T-helper 22 cell (primary cell): ENCODE measurements at regions not wholly inside any gene's neighbourhood (a gene's known extent, or its start where the extent isn't known, plus 50 kb on each side); places are given as distances from the start of the nearest gene placed in this dataset.
"Not testable (repeated sequence)": the region's sequence is repeated elsewhere in the genome, so short reads cannot be mapped to it uniquely, and the experiment has no call there.

ENCODE experiments used
- DNase-seq: peaks from one replicate; pipeline ENCODE4 v3.0.0-alpha.2; 2020; ENCODE audit warnings: low read depth

DNA sequence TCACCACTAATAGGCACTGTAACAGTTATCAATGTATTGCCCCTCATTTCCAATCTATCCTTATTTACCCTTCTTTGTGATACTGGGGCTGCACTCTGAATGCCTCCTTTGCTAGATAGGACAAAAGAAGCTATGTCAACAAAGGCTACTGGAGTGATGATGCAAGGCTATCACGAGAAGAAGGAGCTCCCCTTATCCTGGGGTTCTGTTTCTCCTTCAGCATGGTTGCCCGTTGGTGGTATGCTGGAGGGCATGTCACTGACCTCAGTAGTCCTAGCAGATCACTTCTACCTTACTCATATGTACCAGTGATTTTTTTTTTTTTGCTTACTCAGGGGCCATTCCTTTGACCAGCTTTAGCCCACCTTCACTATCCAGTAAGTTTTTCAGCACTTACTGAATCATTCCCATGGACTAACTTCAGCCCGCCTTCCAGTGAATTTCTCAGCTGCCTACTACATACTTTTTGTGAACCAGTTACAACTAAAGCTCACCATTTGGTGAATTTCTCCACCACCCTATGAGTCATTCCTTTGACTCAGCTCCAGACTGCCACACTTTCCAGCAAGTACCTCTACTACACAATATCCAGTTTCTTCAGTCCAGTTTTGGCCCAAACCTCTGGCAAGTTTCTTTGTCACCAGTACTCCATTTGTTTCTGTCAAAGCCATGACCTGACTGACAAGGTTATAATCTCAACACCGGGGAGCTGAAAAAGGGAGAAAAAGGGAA is 944.5 kb downstream of the KCNT2 start:
- no peak for DNase-seq

DNA sequence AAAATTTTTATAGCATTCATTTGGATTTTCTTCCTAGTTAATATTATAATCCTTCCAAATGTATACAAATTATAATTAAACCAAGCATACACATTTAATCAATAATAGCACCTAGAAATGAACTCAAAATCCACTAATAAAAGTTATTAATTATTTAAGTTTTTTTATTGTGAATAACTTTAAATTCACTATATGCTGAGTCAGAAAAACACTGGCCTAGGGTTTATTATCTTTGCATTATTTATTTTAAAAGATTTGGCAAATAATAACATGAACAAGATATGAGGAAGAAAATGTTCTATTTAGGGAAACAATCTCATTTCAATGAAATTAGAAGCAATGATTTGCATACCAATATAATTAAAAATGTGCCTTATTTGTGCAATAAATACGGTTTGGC is 951.5 kb downstream of the KCNT2 start:
- no peak for DNase-seq

DNA sequence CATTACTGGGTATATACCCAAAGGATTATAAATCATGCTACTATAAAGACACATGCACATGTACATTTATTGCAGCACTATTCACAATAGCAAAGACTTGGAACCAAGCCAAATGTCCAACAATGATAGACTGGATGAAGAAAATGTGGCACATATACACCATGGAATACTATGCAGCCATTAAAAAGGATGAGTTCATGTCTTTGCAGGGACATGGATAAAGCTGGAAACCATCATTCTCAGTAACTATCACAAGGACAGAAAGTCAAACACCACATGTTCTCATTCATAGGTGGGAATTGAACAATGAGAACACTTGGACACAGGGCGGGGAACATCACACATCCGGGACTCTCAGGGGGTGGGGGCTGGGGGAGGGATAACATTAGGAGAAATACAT is 959.4 kb downstream of the KCNT2 start:
- DNase-seq, result not testable (repeated sequence)

DNA sequence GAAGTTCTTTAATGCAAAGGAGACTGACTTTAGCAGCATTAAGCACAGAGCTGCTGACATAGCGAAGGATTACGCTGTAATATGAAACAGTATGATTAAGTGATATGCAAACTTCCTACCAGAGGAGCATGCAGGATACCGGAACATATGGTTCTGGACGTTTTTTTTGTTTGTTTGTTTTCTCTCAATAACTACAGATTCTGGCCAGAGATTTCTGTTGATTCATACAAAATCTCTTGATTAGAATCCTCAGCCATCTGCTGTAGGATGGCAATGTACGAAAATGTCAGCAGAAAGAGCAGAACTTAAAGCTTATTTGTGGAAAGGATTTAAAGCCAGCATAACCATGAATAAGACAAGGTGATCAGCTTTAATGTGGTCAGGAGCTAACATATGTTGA is 970.7 kb downstream of the KCNT2 start:
- no peak for DNase-seq

DNA sequence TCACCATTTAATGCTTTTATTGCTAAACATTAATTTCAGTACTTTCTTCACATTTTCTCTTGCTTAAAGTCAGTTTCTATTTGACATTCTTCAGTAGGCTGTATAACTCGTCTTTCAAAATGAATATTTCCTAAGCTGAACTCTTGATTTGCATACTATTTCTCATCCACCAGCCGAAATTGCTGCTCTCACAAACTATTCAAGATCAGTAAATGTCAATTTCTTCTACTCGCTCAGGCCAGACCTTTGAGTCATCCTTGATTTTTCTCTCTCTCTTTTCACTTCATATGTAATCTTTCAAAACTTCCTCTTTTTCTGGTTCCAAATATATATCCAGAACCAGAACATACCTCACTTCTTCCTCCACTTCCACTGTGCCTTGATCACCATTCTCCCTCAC is 990.0 kb downstream of the KCNT2 start:
- no peak for DNase-seq

DNA sequence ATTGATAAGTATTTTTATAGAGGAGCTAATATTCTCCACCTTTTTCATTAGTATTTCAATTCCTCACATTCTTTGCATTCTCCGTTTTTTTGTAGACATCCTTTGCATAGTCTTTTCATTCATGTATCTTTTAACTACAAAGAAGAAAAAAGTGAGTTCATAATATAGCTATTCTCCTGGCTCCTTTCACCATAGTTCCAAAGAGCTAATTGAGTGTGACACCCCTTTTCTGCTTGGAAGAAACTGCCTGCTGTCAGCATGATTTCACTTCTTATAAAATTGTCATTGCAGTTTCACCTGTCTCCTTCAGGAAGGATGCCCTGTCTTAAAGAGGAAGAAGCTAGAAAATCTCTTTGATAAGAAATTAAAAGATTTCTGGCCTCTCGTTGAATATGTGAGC is 991.1 kb downstream of the KCNT2 start:
- DNase-seq, result no peak

DNA sequence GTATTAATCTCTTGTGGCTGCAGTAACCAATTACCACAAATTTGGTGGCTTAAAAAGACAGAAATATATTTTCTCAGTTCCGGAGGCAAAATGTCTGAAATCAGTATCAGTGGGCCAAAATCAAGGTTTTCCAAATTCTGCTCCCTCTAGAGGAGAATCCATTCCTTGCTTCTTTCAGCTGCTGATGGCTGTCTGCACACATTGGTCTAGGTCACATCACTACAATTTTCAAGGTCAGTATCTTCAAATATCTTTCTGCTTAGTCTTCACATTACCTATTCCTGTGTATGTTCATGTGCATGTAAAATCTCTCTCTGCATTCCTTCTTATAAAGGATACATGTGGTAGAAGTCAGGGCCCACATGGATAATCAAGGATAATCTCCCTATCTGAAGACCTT is 999.4 kb downstream of the KCNT2 start:
- no peak for DNase-seq

DNA sequence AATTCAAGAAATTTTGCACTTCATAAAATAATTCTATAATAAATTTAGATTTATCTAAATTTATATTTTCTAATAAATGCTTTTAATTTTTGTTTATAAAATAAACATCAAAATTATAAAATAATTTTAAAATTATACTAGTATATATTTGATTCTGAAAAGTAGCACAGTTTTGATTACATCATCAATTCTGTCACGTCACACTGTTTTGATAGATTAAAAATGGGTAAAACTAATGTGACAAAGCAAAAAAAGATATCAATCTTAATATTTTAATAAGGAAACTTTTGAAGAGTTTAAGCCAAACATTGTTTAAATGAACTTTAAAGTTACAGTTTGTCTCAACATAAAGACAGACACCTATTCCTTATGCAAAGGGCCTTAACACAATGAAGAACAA is 1001.8 kb downstream of the KCNT2 start:
- no peak for DNase-seq

DNA sequence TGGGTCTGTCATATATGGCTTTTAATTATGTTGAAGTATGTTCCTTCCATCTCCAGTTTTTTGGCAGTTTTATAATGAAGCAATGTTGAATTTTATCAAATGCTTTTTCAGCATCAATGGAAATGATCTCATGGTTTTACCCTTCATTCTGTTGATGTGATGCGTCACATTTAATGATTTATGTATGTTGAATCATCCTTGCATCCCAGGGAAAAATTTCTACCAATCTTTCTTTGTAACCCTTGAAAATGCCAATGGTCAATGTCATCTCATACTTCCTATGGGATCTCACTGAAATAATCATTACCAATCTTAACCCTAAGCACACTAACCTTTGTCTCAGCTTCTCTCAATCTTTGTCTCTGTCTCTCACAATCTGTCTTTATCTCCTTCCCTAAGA is 1004.0 kb downstream of the KCNT2 start:
- DNase-seq, result no peak

DNA sequence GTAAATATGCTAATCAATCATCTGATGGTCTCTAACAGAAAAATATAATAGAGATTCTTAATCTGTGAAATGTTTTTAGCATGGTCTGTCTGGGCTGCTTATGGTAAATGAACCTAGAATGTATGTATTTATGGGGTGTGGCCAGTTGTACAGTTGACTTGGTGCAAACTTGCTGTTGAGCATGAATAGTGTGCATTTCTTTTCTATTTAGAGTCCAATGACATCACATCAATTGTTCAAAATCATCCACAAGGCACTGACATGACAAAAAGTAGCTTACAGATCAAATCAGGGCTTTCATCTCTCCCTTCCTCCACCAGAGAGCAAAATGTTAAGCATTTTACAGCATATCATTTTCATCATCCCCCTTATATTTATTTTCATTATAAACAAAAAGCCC is 1010.3 kb downstream of the KCNT2 start:
- DNase-seq, result no peak

DNA sequence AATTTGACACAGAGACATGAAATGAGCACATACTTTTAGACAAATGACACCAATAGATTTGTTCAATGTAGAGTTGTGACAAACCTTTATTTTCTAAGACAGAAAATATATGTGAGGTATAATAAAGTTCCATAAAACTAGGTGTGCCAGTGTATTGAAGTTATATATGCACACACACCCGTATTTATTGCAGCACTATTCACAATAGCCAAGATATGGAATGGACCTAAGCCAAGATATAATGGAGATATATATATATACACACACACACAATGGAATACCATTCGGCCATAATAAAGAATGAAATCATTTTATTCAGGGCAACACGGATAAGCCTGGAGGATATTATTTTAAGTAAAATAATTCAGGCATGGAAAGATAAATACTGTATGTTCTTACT is 1013.5 kb downstream of the KCNT2 start:
- DNase-seq, result no peak

DNA sequence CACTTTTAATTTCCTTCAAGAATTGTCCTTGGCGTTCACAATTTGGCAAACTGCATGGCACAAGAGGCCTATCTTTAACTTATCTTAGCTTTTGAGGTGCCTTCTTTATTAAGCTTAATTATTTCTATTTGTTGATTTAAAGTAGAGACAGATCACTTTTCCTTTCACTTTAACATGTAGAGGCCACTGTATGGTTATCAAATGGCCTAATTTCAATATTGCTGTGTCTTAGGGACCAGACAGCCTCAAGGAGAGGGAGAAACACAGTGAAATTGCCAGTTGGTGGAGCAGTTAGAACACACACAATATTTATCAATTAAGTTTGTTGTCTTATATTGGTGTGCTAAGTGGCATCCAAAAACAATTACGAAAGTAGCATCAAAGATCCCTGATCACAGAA is 1013.9 kb downstream of the KCNT2 start:
- DNase-seq, result no peak

DNA sequence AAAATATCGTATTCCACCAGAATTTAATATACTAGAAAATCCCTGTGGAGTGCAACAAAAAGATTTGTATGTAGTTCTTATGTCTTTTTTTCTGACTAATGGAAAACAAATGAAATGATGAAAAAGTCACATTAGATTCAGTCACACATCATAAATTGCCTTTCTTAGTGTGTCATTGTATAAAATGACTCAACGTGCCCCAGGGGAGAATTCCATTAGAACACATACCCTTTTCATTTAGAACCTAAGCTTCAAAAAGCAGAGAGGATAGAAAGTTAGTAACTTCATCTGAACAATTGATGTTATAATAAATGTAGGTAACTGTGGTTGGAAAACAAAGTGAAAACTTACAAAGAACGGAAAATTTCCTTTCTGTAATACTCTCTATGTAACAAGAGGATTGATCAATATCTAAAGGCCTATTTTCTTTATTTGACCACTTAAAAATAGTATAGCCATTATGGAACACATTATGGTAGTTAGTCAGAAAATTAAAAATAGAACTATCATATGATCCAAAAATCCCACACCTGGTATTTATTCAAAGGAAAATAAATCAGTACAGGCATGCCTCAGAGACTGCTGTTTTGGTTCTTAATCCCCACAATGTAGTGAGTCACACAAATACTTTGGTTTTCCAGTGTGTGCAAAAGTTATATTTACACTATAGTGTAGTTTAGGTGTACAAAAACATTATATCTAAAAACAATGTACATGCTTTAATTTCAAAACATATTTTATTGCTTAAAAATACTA is 1016.1 kb downstream of the KCNT2 start:
- no peak for DNase-seq

DNA sequence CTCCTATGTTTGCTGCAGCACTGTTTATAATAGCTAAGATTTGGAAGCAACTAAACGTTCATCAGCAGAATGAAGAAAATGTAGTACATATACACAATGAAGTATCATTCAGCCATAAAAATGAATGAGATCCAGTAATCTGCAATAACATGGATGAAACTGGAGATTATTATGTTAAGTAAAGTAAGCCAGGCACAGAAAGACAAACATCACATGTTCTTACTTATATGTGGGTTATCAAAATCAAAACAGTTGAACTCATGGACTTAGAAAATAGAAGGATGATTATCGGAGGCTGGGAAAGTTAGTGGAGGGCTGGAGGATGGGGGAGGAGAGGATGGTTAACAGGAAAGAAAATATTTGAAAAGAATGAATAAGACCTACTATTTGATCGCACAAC is 1017.6 kb downstream of the KCNT2 start:
- no peak for DNase-seq

DNA sequence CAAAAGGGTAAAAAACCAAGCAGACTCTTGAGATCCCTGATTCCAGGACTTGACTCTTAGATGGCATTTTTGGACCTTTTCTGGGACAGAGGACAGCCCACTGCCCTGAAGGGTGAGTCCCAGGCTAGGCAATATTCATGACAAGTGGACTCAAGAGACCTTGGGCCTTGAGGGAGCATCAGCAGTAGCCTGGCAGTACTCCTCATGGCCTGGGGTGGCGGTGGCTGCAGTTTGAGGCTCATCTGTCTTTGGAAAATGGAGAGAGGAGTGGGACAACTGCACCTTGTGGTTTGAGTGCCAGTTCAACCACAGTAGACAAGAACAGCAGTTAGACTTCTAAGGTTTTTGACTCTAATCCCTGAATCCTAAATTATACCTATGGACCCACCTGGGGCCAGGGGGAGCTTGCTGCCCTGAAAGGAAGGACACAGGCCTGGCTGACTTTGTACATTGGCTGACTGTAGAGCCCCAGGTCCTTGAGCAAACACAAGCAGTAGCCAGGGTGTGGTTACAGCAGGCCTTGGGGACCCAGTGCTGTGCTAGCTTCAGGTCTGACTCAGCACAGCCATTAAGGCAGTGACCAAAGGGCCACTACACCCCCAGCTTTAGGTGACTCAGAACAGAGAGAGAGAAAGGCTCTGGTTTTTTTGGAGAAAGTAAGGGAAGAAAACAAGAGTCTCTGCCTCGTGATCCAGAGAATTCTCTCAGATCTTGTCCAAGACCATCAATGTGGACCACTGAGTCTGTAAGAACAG is 1023.2 kb downstream of the KCNT2 start:
- DNase-seq, result no peak

DNA sequence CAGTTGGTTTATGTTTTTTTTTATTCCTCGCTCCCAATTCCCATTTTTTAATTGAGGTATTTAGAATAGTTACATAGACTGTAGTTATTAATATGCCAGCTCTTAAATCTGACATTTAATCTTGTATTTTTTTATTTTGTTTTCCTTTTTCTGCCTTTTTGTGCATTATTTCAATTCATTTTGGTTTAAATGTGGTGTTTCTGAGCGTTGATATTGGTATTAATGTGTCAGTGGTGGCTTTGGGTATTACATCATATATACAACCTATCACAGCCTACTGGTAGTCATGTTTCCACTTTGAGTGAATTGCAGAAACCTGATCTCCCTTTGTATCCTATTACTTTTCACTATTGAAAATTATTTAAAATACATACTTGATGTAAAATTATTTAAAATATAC is 1027.3 kb downstream of the KCNT2 start:
- DNase-seq, result no peak

DNA sequence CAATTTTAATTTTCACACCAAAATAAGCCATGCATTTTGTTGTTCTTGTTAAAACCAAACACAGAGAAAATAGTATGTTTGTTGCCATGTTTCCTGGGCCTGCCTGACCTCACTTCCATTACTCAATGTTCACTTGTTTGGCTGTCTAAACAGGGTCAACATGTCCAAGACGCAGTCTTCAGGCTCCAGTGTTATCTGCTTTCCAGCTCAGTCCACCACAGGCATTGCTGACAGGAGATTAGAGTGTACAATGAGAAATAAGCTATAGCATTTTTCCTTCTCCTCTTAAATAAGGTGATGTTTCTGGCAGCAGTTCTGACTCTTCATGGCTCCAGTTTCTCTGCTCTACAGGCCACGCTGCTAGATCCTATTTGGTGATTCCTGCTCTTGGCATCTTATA is 1030.5 kb downstream of the KCNT2 start:
- no peak for DNase-seq

DNA sequence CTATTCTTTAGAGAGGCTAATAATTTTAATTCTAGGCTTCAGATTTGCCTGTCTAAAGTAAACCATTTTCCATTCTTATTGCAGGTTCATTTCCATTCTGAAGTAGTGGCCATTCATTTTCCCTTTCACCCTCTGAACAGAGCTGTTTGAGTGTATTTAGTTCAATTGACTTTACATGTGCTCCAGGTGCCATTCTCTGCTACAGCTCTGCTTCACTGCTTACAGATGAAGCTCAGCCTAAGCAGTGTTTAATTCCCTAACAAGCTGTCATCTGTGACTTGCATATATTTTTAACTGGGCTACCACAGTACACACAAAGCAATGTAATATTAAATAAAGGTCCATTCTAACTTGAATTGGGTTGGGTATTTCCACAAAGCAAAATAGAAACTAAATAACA is 1031.6 kb downstream of the KCNT2 start:
- DNase-seq, result no peak

DNA sequence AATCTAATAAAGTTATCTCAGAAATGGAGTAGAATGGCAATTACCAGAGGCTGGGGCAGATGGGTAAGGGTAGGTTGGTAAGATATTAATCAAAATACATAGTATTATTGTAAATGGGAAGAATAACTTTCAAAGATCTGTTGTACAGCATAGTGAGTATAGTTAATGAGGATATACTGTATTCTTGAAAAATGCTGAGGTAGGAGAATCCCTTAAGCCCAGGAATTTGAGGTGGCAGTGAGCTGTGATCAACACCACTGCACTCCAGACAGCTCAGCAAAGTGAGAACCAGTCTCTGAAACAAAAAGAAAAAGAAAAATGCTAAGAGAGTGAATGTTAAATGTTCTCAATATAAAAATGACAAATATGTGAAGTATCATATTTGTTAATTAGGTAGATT is 1033.7 kb downstream of the KCNT2 start:
- DNase-seq, result no peak

DNA sequence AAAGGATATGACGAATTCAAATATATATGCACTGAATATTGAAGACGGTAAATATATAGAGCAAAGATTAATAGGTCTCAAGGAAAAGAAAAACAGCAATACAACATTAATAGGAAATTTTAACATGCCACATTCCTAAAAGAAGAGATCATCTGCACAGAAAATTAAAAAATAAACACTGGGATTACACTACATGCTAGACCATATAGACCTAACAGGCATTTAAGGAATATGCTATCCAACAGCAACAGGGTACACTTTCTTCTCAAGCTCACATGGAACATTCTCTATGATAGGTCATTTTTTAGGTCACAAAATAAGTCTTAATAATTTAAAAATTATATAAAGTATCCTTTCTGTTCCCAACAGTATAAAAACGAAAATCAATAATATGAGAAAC is 1038.3 kb downstream of the KCNT2 start:
- no peak for DNase-seq

DNA sequence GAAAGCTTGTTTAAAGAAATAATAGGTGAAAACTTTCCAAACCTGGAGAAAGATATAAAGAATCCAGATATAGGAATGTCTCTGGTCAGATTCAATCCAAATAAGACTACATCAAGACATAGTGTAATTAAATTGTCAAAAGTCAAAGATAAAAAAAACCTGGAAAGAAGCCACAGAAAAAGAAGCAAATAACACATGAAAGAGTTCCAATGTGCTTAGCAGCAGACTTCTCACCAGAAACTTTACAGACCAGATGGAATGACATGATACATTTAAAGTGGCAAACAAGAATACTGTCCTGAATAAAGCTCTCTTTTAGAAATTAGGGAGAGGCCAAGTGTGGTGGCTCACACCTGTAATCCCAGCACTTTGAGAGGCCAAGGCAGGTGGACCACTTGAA is 1039.9 kb downstream of the KCNT2 start:
- no peak for DNase-seq

DNA sequence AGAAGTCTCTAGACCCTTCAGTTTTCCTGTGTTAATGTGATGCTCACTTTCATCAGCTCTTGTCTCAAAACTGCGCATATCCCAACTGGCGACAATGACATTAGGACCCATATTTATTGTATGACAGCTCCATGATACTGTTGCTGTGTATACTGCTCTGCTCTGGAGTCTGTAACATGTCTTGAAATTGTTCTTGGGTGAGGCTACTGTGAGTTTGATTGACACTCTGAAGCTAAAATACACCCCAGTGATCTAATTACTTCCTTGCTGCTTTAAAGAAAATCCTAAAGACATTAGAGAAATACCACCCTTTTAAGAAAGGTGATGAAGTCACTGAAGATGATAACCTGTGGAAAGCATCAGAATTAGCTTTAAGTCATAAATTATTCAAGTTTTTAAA is 1046.2 kb downstream of the KCNT2 start:
- no peak for DNase-seq
